Caki2 (cell line): ENCODE measurements at regions not wholly inside any gene's neighbourhood (a gene's known extent, or its start where the extent isn't known, plus 50 kb on each side); places are given as distances from the start of the nearest gene placed in this dataset.
"Not testable (repeated sequence)": the region's sequence is repeated elsewhere in the genome, so short reads cannot be mapped to it uniquely, and the experiment has no call there.

ENCODE experiments used
- DNase-seq: peaks from one replicate; pipeline ENCODE4 v3.0.0-alpha.2; 2015; ENCODE audit warnings: low read depth
- in situ Hi-C: cut with HindIII; loops from 2 replicates; pipeline ENCODE4 v1.10.0; 2016; ENCODE audit warnings: low sequenced_read_pairs, low pct_unique_long_range_greater_than_20kb, mixed read lengths

- in situ Hi-C loops, DNase-seq: not testable (repeated sequence)
Observed at GRCh38 chrX:51119058-51119926, 208.8 kb downstream of the BMP15 start.

DNA sequence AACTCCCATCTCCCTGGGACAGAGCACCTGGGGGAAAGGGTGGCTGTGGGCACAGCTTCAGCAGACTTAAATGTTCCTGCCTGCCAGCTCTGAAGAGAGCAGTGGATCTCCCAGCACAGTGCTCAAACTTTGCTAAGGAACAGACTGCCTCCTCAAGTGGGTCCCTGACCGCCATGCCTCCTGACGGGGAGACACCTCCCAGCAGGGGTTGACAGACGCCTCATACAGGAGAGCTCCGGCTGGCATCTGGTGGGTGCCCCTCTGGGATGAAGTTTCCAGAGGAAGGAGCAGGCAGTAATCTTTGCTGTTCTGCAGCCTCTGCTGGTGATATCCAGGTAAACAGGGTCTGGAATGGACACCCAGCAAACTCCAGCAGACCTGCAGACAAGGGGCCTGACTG, 206.9 kb upstream of the NUDT10 start:
- DNase-seq, in situ Hi-C loops: not testable (repeated sequence)

- DNase-seq, result peak; percentile 8
- in situ Hi-C loops, result no loop called here
Observed at GRCh38 chrX:51144828-51145442, 187.7 kb upstream of the NUDT10 start.

DNA sequence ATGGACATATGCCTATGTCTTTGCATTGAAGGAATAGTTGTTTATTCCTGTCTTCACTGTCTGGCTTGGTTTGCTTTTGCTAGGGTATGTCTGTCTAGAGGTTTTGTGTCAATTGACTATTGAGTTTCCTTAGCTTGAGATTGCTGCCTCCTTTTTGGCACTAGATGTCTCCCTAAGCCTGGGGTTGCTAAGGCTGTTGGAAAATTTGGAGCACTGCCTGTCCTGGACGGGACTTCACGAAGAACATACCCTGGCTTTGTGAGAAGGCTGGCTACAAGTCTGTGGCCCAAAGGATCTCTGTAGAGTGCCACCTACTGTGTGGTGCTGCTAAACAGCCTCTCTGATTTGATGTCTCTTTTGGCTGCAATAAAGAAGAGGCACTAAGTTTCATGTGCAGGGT, 183.8 kb upstream of the NUDT10 start:
- in situ Hi-C loops, result no loop called here
- DNase-seq, result no peak

- no peak for DNase-seq
- in situ Hi-C loops, result no loop called here
Observed at GRCh38 chrX:51151734-51152133, 180.9 kb upstream of the NUDT10 start.

GRCh38 chrX:51155157-51155556, 177.5 kb upstream of the NUDT10 start:
- no peak for DNase-seq
- in situ Hi-C loops, result no loop called here

DNA sequence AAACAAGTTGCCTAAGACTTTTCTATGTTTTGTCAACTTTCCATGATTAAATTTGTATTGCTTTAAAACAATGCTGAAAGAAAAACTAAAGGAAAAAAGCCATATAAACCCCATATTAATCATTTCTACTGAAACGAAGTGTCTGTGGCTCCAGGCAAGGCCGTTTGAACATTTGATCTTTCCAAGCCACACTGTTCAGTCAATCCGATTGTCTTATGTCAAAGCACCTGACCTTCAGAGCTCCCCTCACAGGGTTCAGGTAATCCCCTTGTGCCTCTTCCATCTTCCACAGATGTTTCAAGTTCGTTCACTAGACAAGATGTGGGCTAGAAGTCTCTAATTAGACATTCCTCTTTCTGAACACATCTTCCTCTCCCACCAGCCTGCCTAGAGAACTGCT, 177.1 kb upstream of the NUDT10 start:
- DNase-seq, result no peak
- in situ Hi-C loops, result no loop called here

GRCh38 chrX:51158231-51158630, 174.4 kb upstream of the NUDT10 start:
- in situ Hi-C loops, result no loop called here
- peak; percentile 30 for DNase-seq

DNA sequence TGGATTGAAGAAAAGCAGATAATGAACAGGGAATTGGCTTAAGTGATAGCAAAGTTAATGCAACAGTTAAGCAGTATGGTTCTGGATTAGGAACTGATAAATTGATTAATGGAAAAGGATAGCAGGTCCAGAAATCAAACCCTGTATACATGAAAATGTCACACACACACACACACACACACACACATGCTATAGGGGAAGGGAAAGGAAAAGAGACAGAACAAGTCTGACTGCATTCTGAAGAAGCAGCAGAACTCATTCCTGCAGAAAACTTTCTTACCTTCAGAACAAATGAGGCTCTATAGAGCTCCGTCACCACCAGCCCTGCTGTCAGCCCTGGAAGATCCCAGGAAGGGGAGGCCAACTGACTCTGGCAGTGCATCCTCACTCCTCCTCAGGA, 173.2 kb upstream of the NUDT10 start:
- in situ Hi-C loops, DNase-seq: not testable (repeated sequence)

DNA sequence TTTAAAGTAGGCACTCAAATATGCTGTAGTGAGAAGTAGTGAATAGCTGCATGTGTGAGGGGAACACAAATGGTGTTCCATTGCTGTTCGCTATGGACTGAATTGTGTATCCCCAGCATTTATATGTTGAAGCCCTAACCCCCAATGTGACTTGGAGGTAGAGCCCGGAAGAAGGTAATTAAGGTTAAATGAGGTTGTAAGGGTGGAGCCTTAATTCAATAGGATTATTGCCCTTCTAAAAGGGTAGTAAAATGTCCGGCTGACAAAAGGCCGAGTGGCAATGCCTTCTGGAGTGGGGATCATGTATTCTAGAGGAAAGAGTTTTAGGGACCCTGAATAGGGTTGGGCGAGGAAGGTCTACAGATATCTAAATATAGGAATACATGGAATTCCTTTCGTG, 168.9 kb upstream of the NUDT10 start:
- in situ Hi-C loops, result no loop called here

DNA sequence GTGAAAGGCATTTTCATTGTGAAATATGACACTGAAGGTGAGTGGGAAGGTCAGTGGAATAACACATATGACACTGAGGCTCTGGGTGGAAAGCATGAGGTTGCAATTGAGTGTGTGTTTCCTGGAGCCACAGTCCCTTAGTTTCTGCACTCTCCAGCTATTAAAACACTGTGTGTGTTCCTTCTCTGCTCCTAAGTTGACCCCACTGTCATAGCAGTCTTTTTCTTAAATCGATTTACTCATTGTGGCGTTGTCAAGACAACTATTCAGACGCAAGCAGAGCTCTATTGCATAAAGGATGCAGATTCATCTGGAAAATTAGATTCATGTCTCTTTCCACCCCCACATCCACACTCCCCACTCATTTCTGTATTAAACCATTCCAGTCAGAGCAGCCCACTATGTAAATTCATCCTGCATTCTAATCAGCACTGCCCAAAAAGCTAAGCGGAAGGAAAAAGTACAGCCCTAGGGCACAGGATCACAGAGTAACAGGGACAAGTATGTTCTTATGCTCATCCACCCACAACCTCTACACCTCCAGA, 154.2 kb upstream of the NUDT10 start:
- in situ Hi-C loops, DNase-seq: not testable (repeated sequence)

More for the DNA sequence above, 168.9 kb upstream of the NUDT10 start:
- DNase-seq, result no peak

GRCh38 chrX:51179805-51180204, 152.8 kb upstream of the NUDT10 start:
- in situ Hi-C loops, result not testable (repeated sequence)

GRCh38 chrX:51182545-51182944, 150.1 kb upstream of the NUDT10 start:
- in situ Hi-C loops, result no loop called here
- no peak for DNase-seq

More at GRCh38 chrX:51179805-51180204, 152.8 kb upstream of the NUDT10 start:
- DNase-seq, result not testable (repeated sequence)

GRCh38 chrX:51192104-51192503, 140.5 kb upstream of the NUDT10 start:
- in situ Hi-C loops, result no loop called here
- DNase-seq, result no peak

- in situ Hi-C loops, result no loop called here
- DNase-seq, result peak; percentile 0
Observed at GRCh38 chrX:51215266-51215665, 117.4 kb upstream of the NUDT10 start.

DNA sequence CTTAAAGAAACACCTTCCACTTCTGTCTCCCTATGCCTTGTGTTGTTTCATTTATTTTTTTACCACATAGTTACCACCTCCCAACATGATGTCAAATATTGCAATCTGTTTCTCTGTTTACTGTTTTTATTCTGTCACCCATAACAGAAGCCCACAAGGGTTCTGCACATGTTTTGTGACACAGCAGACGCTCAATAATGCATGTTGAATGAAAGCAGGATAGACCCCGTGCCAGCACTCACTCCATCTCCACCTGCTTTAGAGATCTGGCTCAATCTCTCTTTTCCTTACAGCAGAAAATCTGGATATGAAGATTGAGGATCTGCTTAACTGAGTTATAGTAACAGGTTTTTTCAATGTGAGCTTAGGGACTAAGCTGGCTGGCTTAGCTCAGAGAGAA, 116.8 kb upstream of the NUDT10 start:
- in situ Hi-C loops, result no loop called here
- no peak for DNase-seq

DNA sequence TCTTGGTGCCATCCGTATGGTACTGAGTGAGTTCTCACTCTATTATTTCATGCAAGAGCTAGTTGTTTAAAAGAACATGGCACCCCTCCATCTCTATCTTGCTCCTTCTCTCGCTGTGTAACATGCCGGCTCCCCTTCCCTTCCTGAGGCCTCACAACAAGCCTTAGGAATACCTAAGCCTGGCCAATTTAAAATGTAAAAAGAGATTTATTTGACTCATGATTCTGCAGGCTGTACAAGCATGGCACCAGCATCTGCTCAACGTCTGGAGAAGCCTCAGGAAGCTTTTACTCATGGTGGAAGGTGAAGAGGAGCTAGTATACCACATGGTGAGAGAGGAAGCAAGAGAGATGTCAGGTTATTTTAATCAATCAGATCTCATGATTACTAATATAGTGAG, 90.4 kb upstream of the NUDT10 start:
- no peak for DNase-seq
- in situ Hi-C loops, result no loop called here

- no peak for DNase-seq
Observed at GRCh38 chrX:51257490-51257889, 75.1 kb upstream of the NUDT10 start.

GRCh38 chrX:51262271-51262670, 70.4 kb upstream of the NUDT10 start:
- in situ Hi-C loops, DNase-seq: not testable (repeated sequence)

More at GRCh38 chrX:51257490-51257889, 75.1 kb upstream of the NUDT10 start:
- in situ Hi-C loops, result no loop called here
